ENCODE measurements at regions not wholly inside any gene's neighbourhood (a gene's known extent, or its start where the extent isn't known, plus 50 kb on each side); places are given as distances from the start of the nearest gene placed in this dataset.

- Histone ChIP-seq H3K79me2 (ENCODE audit: insufficient read depth, low read depth, low read length) (no peaks in the 10 kb centered on the region), H3K4me3 (ENCODE audit: low read depth, low read length, poor library complexity, severe bottlenecking) (no peak overlapping the region), H3K36me3 (ENCODE audit: insufficient read depth, low read length) (no peaks in the 10 kb centered on the region), H3K4me1 (ENCODE audit: insufficient read depth, low read length, poor library complexity, severe bottlenecking) (no peaks in the 10 kb centered on the region), H3K9me3 (ENCODE audit: low read length) (no peaks in the 10 kb centered on the region), H3K27ac (ENCODE audit: low read depth, low read length, poor library complexity, severe bottlenecking) (no peak overlapping the region), H4K20me1 (ENCODE audit: insufficient read depth, low read length) (no peaks in the 10 kb centered on the region), H3K9me2 (ENCODE audit: insufficient read depth, low read length) (no peaks in the 10 kb centered on the region), H3K4me2 (ENCODE audit: low read length) (no peak overlapping the region), H2AFZ (ENCODE audit: low read length) (no peak overlapping the region)
- no TSS peak for BruUV-seq (replicated peaks)
- no peak for TF ChIP-seq EZH2phosphoT487 (IDR thresholded peaks at IDR 0.05; ENCODE audit: borderline replicate concordance, low read depth, low read length)
- no peak for TF ChIP-seq CTCF (conservative IDR thresholded peaks at IDR 0.05; ENCODE audit: low read length)
- ChIA-PET CTCF (ENCODE audit: unreplicated experiment) (no interaction called here), POLR2A (interaction anchor here (0.6 kb wide), 1 partner anchor 81 kb away, joined by 3 read pairs; no protein-coding TSS in a partner anchor)
- intact Hi-C loops (cut with micrococcal nuclease; ENCODE audit: unreplicated experiment): no loop called here
- DNase-seq (ENCODE audit: low spot score): no peak
Observed at GRCh38 chr2:38148501-38148900, 72.5 kb upstream of the CYP1B1 start.

GRCh38 chr2:38147333-38148121 lies 71.6 kb upstream of the CYP1B1 start:
- Histone ChIP-seq H3K79me2 (ENCODE audit: insufficient read depth, low read depth, low read length) (no peaks in the 10 kb centered on the region), H3K9me3 (ENCODE audit: low read length) (no peaks in the 10 kb centered on the region), H4K20me1 (ENCODE audit: insufficient read depth, low read length) (no peaks in the 10 kb centered on the region), H2AFZ (ENCODE audit: low read length) (no peak overlapping the region), H3K4me2 (ENCODE audit: low read length) (no peak overlapping the region), H3K36me3 (ENCODE audit: insufficient read depth, low read length) (no peaks in the 10 kb centered on the region), H3K9me2 (ENCODE audit: insufficient read depth, low read length) (no peaks in the 10 kb centered on the region), H3K4me1 (ENCODE audit: insufficient read depth, low read length, poor library complexity, severe bottlenecking) (no peaks in the 10 kb centered on the region), H3K27ac (ENCODE audit: low read depth, low read length, poor library complexity, severe bottlenecking) (no peak overlapping the region), H3K4me3 (ENCODE audit: low read depth, low read length, poor library complexity, severe bottlenecking) (no peak overlapping the region)
- intact Hi-C loops (cut with micrococcal nuclease; ENCODE audit: unreplicated experiment): no loop called here
- TF ChIP-seq EZH2phosphoT487 (IDR thresholded peaks at IDR 0.05; ENCODE audit: borderline replicate concordance, low read depth, low read length): no peak
- no peak for TF ChIP-seq CTCF (conservative IDR thresholded peaks at IDR 0.05; ENCODE audit: low read length)
- ChIA-PET POLR2A (no interaction called here), CTCF (ENCODE audit: unreplicated experiment) (no interaction called here)
- BruUV-seq (replicated peaks): no TSS peak
- DNase-seq (ENCODE audit: low spot score): no peak

GRCh38 chr2:38146907-38147307 lies 71.0 kb upstream of the CYP1B1 start:
- BruUV-seq (replicated peaks): no TSS peak
- ChIA-PET POLR2A (no interaction called here), CTCF (ENCODE audit: unreplicated experiment) (no interaction called here)
- no peaks in the 10 kb centered on the region for H3K36me3 ChIP-seq (ENCODE audit: insufficient read depth, low read length)
- H3K79me2 ChIP-seq (ENCODE audit: insufficient read depth, low read depth, low read length): no peaks in the 10 kb centered on the region
- H3K9me2 ChIP-seq (ENCODE audit: insufficient read depth, low read length): no peaks in the 10 kb centered on the region
- DNase-seq (ENCODE audit: low spot score): no peak
- intact Hi-C loops (cut with micrococcal nuclease; ENCODE audit: unreplicated experiment): no loop called here
- TF ChIP-seq CTCF (conservative IDR thresholded peaks at IDR 0.05; ENCODE audit: low read length) (no peak), EZH2phosphoT487 (IDR thresholded peaks at IDR 0.05; ENCODE audit: borderline replicate concordance, low read depth, low read length) (no peak)
- no peak overlapping the region for H2AFZ ChIP-seq (ENCODE audit: low read length)
- no peak overlapping the region for H3K4me2 ChIP-seq (ENCODE audit: low read length)
- H3K4me1 ChIP-seq (ENCODE audit: insufficient read depth, low read length, poor library complexity, severe bottlenecking): no peaks in the 10 kb centered on the region
- no peaks in the 10 kb centered on the region for H4K20me1 ChIP-seq (ENCODE audit: insufficient read depth, low read length)
- no peak overlapping the region for H3K4me3 ChIP-seq (ENCODE audit: low read depth, low read length, poor library complexity, severe bottlenecking)
- H3K27ac ChIP-seq (ENCODE audit: low read depth, low read length, poor library complexity, severe bottlenecking): no peak overlapping the region
- no peaks in the 10 kb centered on the region for H3K9me3 ChIP-seq (ENCODE audit: low read length)
